Stimulated activated CD4-positive, alpha-beta T cell treated with anti-CD3 and anti-CD28 coated beads, Interleukin-12 subunit alpha, Interleukin-12 subunit beta, amount 100 ng/mL, for 48 hours (primary cell): ENCODE measurements at regions not wholly inside any gene's neighbourhood (a gene's known extent, or its start where the extent isn't known, plus 50 kb on each side); places are given as distances from the start of the nearest gene placed in this dataset.

Source experiments
- DNase-seq, 3 donors: peaks; one replicate each; pipeline ENCODE4 v3.0.0-alpha.2; 2020; ENCODE audit warnings: low read depth in 2 of 3, low spot score in 1 of 3

DNA sequence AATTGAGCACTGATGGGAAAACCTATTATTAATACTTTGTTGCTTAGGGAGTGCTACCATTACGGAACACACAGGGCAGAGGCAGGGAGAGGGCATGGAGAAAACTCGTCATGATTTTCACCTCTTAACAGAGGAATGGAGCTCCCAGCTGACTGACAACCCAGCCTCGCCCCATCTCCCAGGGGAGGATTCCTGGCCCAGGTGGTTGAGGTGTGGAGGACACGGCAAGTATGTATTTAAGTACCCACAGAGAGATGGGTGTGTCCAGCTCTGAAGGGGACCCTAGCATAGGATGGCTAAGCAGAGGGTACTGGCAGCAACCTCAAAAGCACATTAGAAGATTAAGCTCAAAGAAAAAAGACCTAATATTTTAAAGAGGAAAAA lies 261.9 kb upstream of the MOCS1 start:
- DNase-seq, result no peak

DNA sequence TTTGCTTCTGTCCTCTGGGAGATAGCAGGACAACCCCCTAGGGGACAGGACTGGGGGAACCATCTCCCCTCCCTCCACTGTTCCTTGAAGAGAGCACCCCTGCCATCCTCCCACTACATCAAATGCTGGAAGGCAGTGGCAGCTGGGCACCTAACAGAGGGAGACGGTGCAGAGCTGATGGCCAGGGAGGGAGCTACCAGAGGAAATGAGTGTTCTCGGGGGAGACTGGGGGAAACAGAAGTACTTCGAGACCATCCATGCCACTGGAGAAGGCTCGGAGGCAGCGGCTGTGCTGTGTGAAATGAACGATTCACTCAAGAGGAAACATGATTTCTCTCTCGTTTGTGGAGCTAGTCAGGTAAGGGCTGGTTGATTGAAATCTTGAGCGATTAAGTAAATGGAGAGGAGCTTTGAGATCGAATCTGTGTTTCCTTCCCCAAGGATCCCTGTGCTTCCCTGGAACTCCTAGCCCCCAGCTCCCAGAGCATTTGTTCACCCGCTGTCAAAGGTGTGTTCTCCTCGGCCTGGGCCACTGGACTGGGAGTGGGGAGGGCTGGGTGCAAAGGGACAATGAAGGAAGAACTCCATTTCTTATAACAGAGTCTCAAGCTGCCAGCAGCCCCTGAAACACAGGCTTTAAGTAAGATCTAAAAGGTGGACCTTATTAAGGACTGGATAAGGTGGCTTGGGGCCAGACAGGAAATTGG lies 261.3 kb upstream of the MOCS1 start:
- DNase-seq, result no peak

DNA sequence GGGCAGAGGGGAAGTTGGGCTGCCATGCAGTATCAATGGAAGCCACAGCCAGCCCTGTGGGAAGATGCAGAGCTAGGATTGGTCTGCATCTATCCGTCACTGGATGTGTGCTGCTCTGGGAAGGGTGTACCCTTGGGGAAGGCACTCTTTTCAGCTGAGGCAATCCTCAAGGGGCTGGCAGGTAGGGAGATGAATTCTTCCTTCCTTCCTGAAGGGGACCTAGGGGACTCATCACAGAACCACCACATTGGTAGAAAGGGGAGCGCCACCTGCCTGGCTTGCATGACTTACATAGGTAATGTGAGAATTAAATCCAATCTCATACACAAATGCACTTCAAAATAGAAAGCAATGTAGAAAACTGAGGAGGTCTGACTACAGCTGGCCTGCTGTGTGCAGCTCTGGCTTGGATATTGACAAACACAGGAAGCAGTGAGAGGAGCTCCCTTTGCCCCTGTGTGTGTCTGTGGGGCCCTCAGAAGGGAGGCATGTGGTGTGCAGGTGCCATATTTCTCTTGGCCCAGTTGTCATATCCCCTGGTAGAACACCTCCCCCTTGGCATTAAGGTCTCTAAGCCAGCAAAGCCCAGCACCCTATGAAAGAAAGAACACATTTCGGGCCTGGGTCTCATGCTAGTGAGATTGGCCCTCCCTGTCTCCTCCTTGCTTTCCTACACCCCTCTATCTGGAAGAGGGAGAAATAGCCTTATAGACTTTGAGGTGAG lies 260.3 kb upstream of the MOCS1 start:
- DNase-seq, result no peak

DNA sequence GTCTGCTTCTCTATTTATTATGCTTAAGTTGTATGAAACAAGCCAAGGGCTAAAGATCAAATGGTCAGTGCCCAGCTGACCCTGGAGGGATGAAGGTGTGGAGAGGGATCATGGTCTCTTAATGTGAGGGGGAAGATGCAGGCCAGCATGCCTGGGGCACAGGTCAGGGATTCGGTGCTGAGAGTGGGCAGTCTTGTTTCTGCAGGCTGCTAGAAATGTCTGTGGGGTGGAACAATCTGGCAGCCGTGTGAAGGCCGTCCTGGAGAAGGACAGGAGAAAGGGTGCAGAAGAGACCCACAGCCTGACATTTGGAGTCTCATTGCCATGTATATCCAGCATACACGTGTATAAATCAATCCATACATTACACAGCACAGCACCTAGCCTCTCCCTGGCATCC lies 258.3 kb upstream of the MOCS1 start:
- no peak for DNase-seq

DNA sequence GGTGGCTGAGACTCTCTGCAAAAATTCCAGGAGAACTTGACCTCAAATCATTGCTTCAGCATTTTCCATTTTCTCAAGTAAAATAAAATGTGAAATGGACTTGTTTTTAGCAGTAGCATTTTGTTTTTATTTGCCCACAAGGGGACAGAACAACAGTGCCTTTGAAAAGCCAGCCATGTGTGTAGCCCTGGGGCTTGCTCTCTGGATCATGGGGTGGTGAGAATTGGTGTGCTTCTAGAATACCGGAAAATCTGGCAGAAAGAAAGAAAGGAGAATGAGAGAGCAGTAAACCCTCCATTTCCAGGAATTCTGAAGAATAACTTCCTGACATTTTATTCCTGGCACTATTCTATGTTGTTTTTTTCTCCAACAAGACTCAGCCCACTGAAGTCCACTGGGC lies 254.7 kb upstream of the MOCS1 start:
- no peak for DNase-seq

DNA sequence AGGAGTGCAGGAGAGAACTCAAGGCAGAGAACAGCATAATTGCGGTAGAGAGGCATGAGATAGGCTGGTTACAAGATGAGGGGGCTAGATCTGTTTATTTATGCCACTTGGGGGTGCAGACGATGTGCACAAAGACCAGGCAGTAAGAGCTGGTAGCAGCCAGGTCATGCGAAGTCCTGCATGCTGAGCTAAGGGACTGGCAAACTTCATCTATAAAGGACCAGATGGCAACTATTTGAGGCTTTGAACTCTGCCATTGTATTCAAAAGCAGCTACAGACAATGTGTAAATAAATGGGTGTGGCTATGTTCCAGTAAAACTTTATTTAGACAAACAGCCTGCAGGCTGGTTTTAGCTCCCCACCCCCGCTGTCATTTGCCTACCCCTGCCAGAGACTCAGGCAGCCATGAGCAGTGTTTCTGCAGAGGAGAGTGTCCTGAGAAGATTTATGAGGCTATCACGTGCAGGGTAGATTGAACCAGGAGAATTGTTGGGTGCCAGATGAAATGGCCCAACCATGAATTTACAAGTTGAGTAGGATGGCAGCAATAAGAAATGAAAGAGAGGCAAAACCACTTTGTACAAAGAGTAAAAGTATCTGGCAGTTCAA lies 253.4 kb upstream of the MOCS1 start:
- DNase-seq, result no peak

DNA sequence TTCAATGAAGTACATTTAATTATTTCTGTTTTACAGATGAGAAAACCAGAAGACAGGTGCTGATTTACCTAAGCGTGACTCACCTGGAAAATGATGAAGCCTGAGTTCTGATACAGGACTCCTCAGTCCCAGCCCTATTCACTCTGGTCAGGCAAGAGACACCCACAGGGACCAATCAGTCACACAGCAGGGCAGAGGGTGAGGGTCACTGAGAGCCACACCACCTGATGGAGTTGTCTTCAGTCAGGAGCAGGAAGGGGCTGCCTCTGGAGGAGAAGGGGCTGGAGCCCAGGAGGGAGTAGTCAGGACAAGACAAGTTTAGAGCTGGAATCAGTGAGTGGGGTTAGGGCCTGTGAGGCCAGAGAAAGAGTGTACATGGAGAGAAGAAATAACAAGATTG lies 251.2 kb upstream of the MOCS1 start:
- no peak for DNase-seq

DNA sequence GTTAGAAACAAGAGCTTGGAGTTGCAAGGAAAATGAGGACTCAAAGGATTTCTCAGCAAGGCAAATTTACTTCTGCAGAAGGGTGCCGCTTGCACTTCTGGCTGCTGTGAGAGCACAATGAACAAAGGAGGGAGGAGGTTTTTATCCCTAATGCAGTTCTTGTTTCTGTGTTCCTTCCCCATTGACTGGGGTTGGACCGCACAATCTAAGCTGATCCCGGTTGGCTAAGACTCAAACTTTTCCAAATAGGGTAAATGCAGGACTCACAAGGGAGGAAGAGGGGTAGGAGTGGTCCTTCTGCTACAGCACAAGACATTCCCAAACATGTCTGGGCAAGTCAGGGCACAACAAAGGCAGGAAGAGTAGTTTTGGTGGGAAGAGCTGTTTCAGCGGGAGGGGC lies 249.6 kb upstream of the MOCS1 start:
- no peak for DNase-seq

DNA sequence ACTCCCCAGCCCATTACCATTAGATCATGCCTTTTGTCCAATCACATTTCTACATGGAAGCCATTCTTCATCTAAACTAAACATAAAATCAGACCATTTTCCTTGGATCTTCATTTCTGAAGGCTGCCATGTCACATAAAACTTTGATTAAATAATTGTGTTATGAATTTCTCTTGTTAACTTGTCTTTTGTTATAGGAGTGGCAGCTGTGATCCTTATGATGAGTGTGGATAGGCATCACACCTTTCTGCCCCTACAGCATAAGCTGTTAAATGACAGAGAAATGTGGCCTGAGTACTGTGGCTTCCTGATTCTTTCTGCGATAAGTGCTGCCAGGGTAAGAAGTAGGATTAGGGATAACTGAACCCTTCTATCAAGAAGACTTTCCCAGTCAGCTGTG lies 247.1 kb upstream of the MOCS1 start:
- DNase-seq, result no peak

DNA sequence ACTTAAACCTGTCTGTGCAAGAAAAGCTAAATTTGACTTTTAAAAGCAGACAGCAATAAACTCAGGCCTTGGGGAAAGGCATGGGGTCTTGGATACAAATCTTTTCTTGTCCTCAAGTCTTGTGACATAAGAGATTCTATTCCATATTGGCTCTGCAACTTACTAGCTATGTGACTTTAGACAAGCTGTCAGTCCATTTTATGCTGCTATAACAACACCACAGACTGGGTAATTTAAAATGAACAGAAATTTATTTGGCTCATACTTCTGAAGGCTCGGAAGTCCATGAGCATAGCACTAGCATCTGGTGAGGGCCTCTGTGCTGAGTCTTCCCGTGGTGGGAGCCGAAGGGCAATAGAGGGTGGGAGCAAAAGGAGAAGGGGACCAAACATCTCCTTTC lies 246.0 kb upstream of the MOCS1 start:
- DNase-seq, result no peak

DNA sequence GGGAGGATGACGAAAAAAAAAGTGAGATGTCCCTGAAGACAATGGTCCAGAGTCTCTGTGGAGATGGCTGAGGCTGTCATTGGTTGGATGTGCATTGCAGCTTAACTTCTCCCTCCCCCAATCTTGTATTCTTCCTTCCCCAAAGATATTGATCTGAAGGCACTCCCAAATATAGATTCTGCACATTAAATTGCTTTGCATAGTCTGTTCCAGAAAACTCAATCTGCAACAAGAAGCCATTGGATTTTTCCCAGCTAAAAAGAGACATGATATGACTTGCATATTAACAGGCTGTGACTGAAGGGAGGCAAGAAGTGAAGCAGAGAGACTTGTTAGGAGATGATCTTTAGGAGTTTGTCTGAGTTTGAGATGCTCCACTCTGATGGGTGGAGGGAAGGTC lies 245.2 kb upstream of the MOCS1 start:
- no peak for DNase-seq

DNA sequence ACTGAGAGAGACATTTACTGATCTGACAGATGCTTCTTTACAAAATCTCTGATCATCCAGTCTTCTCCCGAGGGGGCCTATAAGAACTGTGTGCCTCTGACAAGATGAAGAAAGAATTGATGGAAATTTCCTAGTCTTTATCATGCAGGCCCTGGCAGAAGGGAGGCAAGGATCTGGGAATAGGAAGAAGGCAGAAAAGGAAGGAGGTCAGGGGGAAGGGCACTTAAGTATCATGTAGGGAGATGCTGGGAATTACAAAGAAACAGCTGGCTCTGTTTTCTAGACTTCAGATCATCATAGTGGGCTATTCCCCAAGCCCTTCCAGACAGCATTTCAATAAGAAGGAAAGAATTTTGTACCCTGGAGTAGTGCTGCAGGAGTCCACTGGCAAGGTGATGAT lies 243.3 kb upstream of the MOCS1 start:
- DNase-seq, result no peak

DNA sequence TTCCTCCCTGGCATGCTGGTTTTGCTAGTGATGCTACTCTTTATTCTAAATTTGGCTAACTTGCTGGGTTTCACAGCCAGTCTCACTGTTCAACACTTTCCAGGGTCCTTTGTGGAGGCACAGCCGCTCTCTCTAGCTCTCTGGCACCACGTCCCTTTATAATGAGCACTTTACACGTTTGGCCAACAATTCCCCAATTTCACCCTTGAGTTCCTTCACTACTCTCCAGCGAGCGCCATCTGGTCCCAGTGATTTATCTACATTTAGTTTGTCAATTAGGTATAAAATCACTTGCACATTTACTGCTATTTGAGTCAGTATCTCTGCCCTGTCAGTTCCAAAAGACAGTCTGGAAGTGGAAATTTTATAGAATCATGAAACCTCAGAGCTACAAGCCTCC lies 241.9 kb upstream of the MOCS1 start:
- DNase-seq, result no peak

DNA sequence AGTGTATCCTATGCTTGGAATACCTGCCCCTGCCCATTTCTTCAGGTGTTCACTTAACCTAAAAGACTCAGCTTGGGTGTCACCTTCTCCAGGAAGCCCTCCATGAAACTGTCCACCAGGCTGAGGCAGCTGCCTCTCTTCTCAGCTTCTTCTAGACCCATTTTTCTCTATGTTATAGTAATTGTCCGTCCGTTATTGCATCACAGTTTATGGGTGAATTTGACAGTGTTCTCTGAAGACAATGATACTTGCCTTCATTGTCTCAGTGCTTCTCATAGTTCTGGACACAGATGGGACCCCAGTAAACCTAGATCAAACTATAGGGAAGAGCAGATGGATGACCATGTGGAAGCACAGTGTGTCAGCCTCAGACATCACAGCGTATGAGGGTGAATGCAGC lies 238.0 kb upstream of the MOCS1 start:
- DNase-seq, result no peak

DNA sequence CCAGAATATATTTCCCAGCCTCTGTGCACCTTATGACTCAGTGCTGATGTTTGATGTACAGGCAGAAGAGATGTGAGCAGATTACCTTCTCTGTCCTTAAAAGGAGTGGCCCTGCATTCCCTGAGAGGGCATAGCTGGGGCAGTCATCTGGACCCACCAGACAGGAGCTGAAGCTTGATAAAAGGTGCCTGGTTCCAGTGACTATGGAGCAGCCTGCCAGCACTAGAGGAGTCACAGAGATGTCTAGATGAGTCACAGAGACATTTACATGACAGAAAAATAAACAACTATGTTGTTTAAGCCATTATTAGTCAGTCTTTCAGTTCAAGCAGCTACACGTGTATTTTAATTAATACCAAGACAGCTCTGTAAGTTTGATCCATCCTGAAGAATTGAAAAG lies 237.1 kb upstream of the MOCS1 start:
- no peak for DNase-seq

DNA sequence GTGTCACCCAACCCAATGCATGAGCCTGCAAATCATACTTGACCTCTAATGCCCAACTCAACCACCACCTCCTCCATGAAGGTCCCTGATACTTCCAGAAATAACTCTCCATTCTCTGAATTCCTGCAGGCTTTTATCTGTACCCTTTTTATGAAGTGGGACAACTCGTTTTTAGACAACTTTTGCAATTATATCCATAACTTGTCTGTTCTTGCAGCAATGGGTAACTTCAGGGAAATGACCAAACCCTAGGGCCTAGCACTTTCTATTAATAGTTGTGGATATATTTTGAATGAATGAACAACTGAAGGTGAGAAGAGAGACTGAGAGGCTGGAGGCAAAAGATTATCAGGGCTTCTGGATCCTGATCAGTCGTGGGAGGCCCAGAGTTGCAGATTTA lies 236.6 kb upstream of the MOCS1 start:
- DNase-seq, result no peak

DNA sequence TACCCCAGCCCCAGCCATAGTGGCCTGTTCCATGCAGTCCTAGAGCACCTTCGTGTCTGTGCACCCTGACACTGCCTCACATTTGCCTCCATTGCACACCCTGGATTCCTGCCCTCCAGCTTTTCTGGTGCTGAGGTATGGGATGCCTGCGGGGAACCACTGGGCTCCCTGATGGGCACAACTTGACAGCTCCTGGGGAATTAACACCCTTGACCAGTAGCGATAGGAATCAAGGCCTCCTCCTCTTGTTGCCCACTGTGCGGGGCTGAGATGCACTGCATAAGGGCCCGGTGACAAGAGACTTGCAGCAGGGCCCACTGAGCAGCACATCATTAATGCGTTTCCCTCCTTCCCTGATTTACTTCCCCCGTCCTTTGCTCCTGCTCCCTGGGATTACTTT lies 235.6 kb upstream of the MOCS1 start:
- no peak for DNase-seq

DNA sequence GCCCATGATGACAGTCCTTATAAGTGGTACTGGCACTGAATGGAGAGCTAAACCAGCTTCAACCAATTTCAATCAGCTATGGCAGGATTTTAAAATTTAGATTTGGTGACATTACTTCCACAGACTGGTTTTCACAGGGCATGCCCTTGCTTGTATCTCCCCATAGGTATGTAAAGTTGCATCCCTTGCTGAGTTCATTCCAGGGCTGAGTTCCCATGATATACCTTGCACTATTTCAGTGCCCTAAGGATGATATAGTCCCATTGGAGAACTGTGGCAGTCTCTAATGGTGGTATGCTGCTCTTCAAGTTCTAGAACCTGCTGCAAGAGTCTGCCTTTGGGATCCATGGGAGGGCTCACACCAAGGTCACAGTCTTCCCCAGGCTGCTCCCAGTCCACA lies 232.7 kb upstream of the MOCS1 start:
- no peak for DNase-seq

DNA sequence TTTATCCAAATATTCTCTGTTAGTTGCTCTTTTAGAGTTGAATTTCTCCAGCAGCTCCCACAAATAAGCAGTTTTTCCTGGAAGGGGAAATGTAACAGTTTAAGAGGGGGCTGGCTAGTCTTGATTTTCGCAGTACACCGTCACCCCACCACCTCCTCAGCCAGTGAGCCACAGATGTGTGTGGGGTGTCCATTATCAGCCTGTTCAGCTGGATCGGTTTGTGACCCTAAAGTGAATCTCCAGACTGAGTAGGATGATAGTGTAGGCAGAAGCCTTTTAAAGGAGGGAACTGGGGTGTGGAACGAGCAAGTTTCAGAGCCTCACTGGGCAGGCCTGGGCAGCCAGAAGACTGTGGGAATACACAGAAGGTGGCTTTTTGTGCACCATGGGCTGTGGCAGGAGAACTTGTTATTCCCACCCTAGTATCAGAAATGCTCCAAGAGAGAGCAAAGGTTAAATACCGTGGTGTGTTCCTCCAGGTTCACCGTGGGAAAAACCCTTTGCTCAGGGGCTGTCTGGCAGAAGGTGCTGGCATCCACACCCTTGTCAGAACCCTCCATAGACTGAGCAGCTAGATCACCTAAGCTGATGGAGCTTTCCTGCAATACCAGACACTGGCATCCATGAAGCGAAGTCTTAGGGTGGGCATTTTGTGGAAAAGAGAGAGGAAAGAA lies 230.9 kb upstream of the MOCS1 start:
- no peak for DNase-seq

DNA sequence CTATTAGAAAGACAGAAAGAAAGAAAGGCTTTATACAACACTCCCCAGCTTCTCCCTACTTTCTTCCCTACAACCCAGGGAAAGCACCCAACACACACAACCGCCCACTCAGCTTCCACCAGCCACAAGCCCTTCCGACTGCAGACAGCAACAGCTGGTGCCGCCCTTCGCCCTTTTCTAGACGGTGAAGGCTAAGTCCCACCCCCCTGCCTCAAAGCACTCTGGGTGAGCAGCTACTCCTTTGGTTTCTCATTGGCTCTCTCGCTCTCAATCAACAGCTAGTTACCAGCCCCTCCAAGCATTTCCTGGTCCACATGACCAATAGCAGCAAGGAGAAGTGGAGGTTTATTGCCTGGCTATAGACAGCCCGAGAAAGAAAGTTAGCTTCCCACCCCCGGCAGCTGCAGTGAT lies 230.1 kb upstream of the MOCS1 start:
- DNase-seq, result no peak

DNA sequence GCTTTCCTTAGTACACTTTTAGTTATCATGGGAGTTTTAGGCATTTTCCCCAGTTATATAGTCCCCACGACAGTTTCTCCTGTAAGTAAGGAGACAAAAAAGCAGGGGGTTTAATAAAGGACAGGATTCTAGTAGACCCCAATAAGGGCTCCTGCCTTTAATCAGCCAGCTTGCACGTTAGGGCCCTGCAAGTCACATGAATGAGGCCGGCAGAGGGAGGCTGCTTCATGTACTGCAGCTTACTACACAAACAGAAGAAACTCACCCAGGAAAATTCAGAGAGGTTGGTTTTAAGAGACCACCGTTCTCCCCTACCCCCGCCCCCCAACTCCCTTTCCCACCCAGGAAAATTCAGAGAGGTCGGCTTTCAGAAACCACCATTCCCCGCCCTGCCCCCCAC lies 229.7 kb upstream of the MOCS1 start:
- DNase-seq, result no peak

DNA sequence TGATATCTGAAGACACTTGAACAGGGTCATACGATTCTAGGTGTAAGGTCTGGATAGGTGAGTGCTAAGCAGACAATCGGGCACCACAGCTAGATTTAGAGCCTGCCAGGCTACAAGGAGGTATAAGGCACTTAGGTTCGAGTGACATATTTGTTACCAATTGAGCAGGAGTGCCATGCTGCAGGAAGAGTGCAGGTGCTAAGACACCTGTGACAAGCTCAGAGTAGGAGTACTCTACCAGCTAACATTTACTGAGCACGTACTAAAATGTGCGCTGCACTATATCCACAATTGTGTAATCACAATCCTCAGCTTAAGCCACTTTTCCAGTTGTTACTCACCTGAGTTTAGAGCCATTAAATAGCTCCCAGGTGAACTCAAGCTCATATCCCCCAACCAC lies 227.8 kb upstream of the MOCS1 start:
- DNase-seq, result no peak
